SKM-1 treated with dmso at 0.1 percent for 144 hours (cell line): ENCODE measurements at regions not wholly inside any gene's neighbourhood (a gene's known extent, or its start where the extent isn't known, plus 50 kb on each side); places are given as distances from the start of the nearest gene placed in this dataset.
A peak's percentile ranks its signal among the peaks of the same experiment; 100 is the strongest.
"Not testable (repeated sequence)": the region's sequence is repeated elsewhere in the genome, so short reads cannot be mapped to it uniquely, and the experiment has no call there.

Experiments
- DNase-seq: peaks from one replicate; lab custom pipeline; 2025; ENCODE audit not compliant: unreplicated experiment; lab: John Stamatoyannopoulos, UW

- no peak for DNase-seq
Observed at GRCh38 chr6:90374201-90374600, 77.6 kb upstream of the BACH2 start.

GRCh38 chr6:90372885-90373284 lies 76.2 kb upstream of the BACH2 start:
- DNase-seq: no peak

GRCh38 chr6:90372450-90372849 lies 75.8 kb upstream of the BACH2 start:
- DNase-seq: no peak

- DNase-seq: no peak
Observed at GRCh38 chr6:90370493-90370959, 73.9 kb upstream of the BACH2 start.

- no peak for DNase-seq
Observed at GRCh38 chr6:90369651-90370050, 73.0 kb upstream of the BACH2 start.

GRCh38 chr6:90369024-90369519 lies 72.4 kb upstream of the BACH2 start:
- peak; percentile 83 for DNase-seq

- DNase-seq: no peak
Observed at GRCh38 chr6:90368601-90369000, 72.0 kb upstream of the BACH2 start.

- DNase-seq: no peak
Observed at GRCh38 chr6:90368001-90368400, 71.4 kb upstream of the BACH2 start.

- no peak for DNase-seq
Observed at GRCh38 chr6:90365565-90366219, 69.0 kb upstream of the BACH2 start.

- no peak for DNase-seq
Observed at GRCh38 chr6:90365002-90365401, 68.4 kb upstream of the BACH2 start.

- no peak for DNase-seq
Observed at GRCh38 chr6:90364286-90364685, 67.6 kb upstream of the BACH2 start.

- no peak for DNase-seq
Observed at GRCh38 chr6:90362318-90362717, 65.7 kb upstream of the BACH2 start.

GRCh38 chr6:90361174-90361573 lies 64.5 kb upstream of the BACH2 start:
- DNase-seq: no peak

- not testable (repeated sequence) for DNase-seq
Observed at GRCh38 chr6:90358036-90358770, 61.6 kb upstream of the BACH2 start.

GRCh38 chr6:90356012-90356421 lies 59.4 kb upstream of the BACH2 start:
- no peak for DNase-seq

GRCh38 chr6:90354961-90355360 lies 58.3 kb upstream of the BACH2 start:
- DNase-seq: no peak

- peak; percentile 20 for DNase-seq
Observed at GRCh38 chr6:90351696-90352095, 55.1 kb upstream of the BACH2 start.

GRCh38 chr6:90350689-90351554 lies 54.3 kb upstream of the BACH2 start:
- DNase-seq: peak; percentile 94

- no peak for DNase-seq
Observed at GRCh38 chr6:90347411-90347851, 50.8 kb upstream of the BACH2 start.

- no peak for DNase-seq
Observed at GRCh38 chr6:90346729-90347128, 50.1 kb upstream of the BACH2 start.
